ENCODE measurements at regions not wholly inside any gene's neighbourhood (a gene's known extent, or its start where the extent isn't known, plus 50 kb on each side); places are given as distances from the start of the nearest gene placed in this dataset.
A peak's percentile ranks its signal among the peaks of the same experiment; 100 is the strongest.

- H3K4me3 ChIP-seq (ENCODE audit: low read depth, low read length): no peak overlapping the region
- DNase-seq (ENCODE audit: low read depth): no peak
- TF ChIP-seq MAX (IDR thresholded peaks at IDR 0.05; ENCODE audit: low read depth, low read length) (no peak), POLR2A (IDR thresholded peaks at IDR 0.05; ENCODE audit: extremely low read depth, insufficient read length) (no peak), MYC (IDR thresholded peaks at IDR 0.05; ENCODE audit: low read depth, low read length) (no peak), CTCF (IDR thresholded peaks at IDR 0.05; ENCODE audit: low read depth, low read length) (no peak)
These were observed 55.8 kb downstream of the CYRIA start for GRCh38 chr2:16609786-16610185.

GRCh38 chr2:16608661-16609643, 56.7 kb downstream of the CYRIA start:
- TF ChIP-seq CTCF (IDR thresholded peaks at IDR 0.05; ENCODE audit: low read depth, low read length): peak; percentile 98
- TF ChIP-seq MAX (IDR thresholded peaks at IDR 0.05; ENCODE audit: low read depth, low read length): peak; percentile 44; the same call in 1 of the 2 replicates
- TF ChIP-seq POLR2A (IDR thresholded peaks at IDR 0.05; ENCODE audit: extremely low read depth, insufficient read length): no peak
- peak; percentile 45; the same call in 1 of the 2 replicates for TF ChIP-seq MYC (IDR thresholded peaks at IDR 0.05; ENCODE audit: low read depth, low read length)
- DNase-seq (ENCODE audit: low read depth): peak; percentile 86
- peak overlapping the region; percentile 50 for H3K4me3 ChIP-seq (ENCODE audit: low read depth, low read length)

- DNase-seq (ENCODE audit: low read depth): no peak
These were observed 58.3 kb downstream of the CYRIA start for GRCh38 chr2:16607301-16607700.

GRCh38 chr2:16604236-16604635, 61.4 kb downstream of the CYRIA start:
- peak; percentile 38 for DNase-seq (ENCODE audit: low read depth)
- H3K4me3 ChIP-seq (ENCODE audit: low read depth, low read length): no peak overlapping the region
- TF ChIP-seq CTCF (IDR thresholded peaks at IDR 0.05; ENCODE audit: low read depth, low read length) (no peak), POLR2A (IDR thresholded peaks at IDR 0.05; ENCODE audit: extremely low read depth, insufficient read length) (no peak), MYC (IDR thresholded peaks at IDR 0.05; ENCODE audit: low read depth, low read length) (no peak), MAX (IDR thresholded peaks at IDR 0.05; ENCODE audit: low read depth, low read length) (no peak)

More at GRCh38 chr2:16607301-16607700, 58.3 kb downstream of the CYRIA start:
- TF ChIP-seq MAX (IDR thresholded peaks at IDR 0.05; ENCODE audit: low read depth, low read length) (no peak), MYC (IDR thresholded peaks at IDR 0.05; ENCODE audit: low read depth, low read length) (no peak), CTCF (IDR thresholded peaks at IDR 0.05; ENCODE audit: low read depth, low read length) (no peak), POLR2A (IDR thresholded peaks at IDR 0.05; ENCODE audit: extremely low read depth, insufficient read length) (no peak)
- no peak overlapping the region for H3K4me3 ChIP-seq (ENCODE audit: low read depth, low read length)

DNA sequence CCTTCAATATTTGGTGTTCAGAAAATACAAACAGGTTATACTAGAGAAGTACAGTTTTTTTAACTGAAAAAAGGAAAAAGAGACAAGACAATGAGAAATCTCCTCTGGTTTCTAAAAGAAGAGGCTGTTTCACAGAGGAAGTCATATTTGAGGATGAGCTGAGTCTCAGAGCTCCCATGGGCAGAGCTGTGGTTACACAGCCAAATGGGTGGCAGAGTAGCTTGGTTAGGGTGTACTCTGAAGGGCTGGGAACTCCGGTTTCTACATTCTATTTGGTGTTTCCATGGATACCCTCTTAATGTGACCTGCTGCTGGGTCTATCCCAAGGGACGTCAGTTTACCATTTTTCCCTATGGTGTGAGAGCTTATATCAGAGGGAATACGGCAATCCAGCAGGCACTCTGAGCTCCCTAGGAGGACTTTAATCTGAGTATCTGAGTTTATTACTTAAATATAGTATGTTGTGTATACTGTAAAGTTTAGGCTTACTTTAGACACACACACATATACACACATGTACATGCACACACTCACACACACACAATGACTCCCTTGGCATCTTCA, 74.2 kb downstream of the CYRIA start:
- H3K4me3 ChIP-seq (ENCODE audit: low read depth, low read length): no peak overlapping the region
- TF ChIP-seq MAX (IDR thresholded peaks at IDR 0.05; ENCODE audit: low read depth, low read length) (no peak), POLR2A (IDR thresholded peaks at IDR 0.05; ENCODE audit: extremely low read depth, insufficient read length) (no peak), CTCF (IDR thresholded peaks at IDR 0.05; ENCODE audit: low read depth, low read length) (no peak), MYC (IDR thresholded peaks at IDR 0.05; ENCODE audit: low read depth, low read length) (no peak)
- DNase-seq (ENCODE audit: low read depth): no peak

All from NB4 (cell line).